ENCODE measurements at regions not wholly inside any gene's neighbourhood (a gene's known extent, or its start where the extent isn't known, plus 50 kb on each side); places are given as distances from the start of the nearest gene placed in this dataset.

DNA sequence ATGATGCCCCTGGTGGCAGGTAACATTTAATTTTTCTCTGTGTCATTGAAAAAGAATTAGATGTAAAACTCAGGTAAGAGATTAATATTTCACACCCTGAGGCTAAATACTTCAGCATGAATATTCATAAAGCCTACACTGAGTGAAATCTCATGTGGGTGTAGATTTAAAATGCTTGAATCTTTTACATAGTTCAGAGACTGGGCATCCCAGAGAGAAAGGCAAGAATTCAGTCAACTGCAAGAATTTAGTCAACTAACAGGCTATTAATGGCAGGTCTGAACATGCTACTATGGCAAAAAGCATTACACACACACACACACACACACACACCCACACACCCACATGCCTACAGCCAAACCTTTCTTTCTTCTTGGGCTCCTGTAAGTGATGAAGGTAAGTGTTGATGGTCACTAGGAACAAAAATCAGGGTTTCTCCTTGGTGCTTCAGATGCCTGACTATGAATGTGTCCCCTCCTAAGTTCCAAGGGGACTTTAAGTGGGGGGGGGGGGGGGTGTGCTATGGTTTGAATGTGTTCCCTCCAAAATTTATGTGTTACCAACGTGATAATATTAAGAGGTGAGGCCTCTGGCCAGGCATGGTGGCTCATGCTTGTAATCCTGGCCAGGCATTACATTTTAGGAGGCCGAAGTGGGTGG, 63.7 kb upstream of the PSMD7 start:
- no peak for DNase-seq

DNA sequence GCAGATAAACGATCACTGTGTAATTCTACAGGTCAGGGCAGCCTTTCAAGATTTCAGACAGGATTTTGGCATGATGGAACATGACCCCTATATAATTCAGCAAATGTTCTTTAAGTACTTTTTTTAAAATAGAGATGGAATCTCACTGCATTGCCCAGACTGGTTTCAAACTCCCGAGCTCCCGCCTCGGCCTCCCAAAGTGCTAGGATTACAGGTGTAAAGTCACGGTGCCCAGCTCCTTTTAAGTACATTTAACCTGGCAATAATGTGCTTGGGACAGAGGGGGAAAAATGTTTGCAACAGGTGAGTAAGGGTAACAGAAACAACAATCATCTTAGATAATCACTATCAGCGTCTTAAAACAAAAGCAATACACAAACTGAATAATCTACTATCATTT, 66.5 kb upstream of the PSMD7 start:
- no peak for DNase-seq

DNA sequence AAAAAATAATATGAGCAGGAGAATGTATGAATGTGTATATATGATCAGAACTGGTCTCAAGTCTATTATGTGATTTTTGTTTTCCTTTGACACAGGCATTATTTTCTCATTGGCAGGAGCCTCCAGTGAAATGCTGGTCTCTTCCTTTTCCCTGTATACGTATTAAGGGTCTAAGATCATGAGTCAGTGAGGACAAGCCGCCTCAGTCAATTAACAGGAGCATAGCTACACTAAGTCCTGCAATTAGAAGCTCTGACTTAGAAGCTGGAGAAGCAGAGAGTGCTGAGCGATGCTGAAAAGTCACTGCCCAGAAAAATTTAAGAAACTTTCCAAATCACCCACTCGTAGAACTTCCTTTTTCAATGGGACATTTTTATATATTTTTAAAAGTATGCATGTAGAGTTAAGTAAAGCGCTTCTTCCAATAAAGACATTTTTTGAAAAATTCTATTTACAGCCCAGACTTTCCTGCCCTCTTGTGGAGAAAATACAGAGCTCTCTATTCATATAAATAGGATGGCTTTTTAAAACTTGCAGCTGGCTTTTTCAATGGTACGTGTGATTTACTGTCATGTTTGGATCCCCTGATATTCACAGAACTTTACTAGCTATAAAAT, 70.2 kb upstream of the PSMD7 start:
- DNase-seq = peak in 1 of 3 experiments; percentile 49

DNA sequence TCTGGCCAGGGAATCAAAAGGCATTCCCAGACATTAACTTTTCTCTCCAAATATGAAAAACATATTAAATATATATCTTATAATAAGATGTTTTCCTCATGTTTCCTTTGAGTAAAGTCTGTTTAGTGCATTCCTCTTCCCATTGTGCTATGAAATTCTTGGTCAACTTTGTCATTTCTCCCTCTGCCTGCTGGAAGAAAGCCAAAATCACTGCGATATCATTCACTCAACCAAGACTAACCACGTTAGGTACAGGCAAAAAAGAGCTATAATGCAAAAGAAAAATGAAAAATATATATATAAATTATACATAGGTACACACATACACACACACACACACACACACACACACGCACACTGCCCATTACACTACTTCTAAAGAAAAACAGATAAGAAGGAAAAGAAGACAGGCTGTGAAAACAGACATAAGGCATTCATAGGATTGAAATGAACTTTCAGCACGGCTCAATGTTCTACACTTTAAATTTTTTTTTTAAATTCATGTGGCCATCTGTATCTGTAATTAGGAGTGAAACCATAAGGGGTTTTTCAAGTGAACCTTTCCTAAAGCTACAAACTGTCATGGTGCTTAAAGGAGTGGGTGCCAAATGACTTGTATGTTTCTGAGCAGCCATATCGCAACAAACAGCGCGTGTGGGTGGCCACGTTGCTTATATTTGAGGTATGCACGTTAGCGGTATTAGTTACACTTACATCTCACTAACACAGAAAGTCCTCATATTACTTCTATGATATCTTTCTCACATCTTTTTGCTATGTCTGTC, 71.6 kb upstream of the PSMD7 start:
- DNase-seq = no peak

DNA sequence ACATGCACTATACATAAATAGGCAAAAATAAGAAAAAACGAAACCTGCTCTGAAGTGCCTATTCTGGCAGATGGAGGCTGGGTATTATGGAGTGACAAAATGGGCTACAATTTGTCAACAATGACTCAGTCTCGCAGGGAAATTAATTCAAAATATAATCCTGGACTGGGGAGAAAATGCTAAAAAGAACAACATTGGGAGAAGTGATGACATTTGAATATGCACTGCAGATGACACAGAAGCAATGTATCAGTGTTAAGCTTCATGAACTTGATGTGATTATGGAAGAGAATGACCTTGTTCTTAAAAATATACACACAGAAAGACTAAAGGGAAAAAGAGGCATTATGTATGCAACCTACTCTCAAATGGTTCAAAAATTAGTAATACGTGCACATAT, 74.8 kb upstream of the PSMD7 start:
- no peak for DNase-seq

GRCh38 chr16:74219706-74220105, 76.9 kb upstream of the PSMD7 start:
- DNase-seq = no peak

DNA sequence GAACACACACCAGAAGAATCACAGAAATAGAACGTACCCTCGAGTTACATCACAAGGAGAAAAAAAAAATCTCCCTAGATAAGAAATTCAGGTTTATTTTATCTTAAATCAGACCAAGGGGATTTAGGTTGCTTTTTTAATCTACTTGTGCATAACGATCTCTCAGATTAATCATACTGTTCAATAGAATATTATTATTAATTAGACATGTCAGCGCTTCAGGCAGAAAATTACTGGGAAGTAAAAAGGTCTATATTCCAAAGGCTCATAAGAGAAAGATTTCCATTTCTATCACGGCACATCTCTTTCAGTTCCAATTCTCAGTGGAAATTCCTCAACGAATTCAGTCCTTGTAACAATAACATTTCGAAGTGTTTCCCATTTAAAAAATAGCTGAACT, 77.7 kb upstream of the PSMD7 start:
- DNase-seq = no peak

- no peak for DNase-seq
Observed at GRCh38 chr16:74216319-74216718, 80.3 kb upstream of the PSMD7 start.

GRCh38 chr16:74215249-74215648, 81.4 kb upstream of the PSMD7 start:
- no peak for DNase-seq

GRCh38 chr16:74213372-74213771, 83.2 kb upstream of the PSMD7 start:
- DNase-seq = no peak

GRCh38 chr16:74210245-74210644, 86.4 kb upstream of the PSMD7 start:
- DNase-seq = no peak

DNA sequence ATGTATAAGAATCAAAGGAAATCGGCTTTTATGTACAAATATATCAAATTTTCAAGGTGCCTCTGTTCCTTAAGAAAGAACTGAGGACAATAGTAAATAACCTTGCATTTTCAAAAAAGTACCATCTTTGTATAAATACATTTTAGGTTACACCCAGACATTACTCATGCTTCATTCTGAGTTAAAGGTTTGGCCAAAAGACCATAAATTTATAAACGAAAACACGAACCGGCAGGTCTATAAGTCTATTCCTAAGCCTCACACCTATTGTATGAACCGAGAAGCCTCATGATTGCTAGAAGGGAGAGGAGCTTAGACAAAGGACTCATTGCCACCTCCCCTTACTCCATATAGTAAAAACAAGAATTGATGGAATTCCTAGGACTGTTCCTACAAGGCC, 94.6 kb upstream of the PSMD7 start:
- DNase-seq = no peak

- DNase-seq = peak in 2 of 3 experiments; percentile 30 to 83
Observed at GRCh38 chr16:74201576-74201975, 95.0 kb upstream of the PSMD7 start.

GRCh38 chr16:74200921-74201320, 95.7 kb upstream of the PSMD7 start:
- no peak for DNase-seq

GRCh38 chr16:74199842-74200124, 96.8 kb upstream of the PSMD7 start:
- DNase-seq = no peak

DNA sequence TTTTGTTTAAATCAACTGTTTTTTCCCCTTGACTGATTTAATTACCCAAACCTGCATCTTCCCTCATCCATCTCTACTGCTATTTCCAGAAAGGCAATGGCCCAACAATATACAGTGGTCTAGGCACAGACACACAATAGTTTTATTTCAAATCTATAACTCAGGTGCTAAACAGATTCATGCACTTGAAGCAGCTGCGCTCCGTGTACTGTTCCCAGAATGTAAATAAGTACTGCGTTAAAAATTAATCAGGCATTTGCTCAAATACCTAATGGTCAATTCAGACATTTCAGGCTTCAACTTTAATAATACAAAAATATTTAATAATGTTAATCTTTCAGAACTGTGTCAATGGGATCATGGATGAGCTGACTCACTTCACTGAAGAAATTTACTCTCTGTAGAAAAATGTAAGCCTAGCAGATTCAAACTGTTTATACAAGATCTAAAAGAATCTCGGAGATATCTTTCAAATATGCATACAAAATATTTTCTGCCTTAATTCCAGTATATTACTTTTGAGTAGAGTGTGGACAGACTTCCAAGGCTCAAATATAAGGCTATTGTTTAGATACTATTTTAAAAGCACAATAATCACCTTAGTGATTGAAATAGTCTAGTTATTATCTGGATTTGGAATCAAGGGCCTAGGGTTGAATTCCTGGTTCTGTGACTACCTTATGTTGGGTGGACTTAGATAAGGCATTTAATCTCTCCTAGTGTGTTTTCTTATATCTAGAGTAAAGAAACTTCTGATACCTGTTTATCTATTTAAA, 97.4 kb upstream of the PSMD7 start:
- no peak for DNase-seq

DNA sequence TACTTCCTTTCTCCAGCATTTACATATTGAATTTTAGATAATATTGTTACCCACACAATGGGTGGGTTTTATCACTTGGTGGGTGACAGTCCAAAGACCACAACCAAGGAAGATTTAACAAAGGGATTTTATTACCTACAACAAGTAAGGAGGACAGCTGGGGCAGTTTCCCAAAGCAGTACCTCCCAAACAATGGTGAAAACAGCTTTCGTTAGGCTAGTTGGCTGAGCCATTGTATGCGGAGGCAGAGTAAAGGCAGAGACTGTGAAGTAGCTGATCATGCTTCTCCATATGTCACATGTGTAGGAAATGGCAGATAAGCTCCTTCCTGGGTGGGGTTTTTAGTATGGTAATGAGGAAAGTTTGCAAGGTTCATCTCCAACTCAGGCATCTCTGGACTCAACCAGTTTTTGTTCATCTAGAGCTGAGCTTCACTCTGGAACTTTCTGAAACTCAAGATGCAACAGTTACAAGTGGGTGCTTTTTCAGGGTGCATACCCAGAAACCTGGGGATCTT, 104.3 kb upstream of the PSMD7 start:
- no peak for DNase-seq

DNA sequence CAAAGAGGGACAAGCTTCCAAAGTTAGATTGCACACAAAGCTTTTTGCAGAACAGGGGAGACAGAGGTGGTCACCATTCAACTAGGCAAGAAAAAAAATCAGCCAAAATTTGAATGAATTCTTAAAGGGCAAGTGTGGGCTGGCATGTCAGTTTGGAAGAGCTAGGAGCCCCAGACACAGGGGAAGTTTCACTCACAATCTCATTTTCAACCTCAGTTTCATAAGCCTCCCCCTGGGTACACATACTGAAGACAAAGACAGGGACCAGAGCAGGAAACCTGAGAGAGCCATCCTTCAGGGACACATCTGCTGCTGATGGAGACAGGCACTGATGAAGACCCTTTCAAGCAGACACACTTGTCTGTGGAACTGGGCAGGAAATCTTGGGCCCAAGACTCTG, 106.3 kb upstream of the PSMD7 start:
- DNase-seq = no peak

DNA sequence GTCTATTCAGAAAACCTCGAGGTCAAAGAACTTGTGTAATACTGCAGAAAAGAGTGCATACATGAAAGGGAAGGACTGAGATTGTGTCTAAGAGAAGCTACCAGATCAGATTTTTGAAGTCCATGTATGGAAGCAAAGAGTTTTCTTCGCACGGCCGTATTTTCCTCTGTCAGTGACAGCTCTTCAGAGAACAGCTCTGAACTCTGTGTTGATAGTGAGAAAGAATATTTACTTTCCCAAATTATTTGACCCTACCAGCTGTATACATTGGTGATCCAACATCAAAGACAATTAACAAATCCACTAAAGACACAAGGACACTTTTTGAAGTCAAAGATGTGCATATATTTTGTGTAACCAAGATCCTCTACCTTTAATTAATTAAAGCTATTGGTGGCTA, 107.8 kb upstream of the PSMD7 start:
- DNase-seq = no peak

GRCh38 chr16:74186561-74186971, 110.0 kb upstream of the PSMD7 start:
- peak in 2 of 3 experiments; percentile 29 to 81 for DNase-seq

GRCh38 chr16:74184839-74185238, 111.8 kb upstream of the PSMD7 start:
- no peak for DNase-seq

GRCh38 chr16:74183601-74184360, 112.8 kb upstream of the PSMD7 start:
- DNase-seq = peak in 1 of 3 experiments; percentile 39

Measured in NCI-H1417 (cell line).